Prostate gland (tissue), 2 donors: ENCODE measurements at regions not wholly inside any gene's neighbourhood (a gene's known extent, or its start where the extent isn't known, plus 50 kb on each side); places are given as distances from the start of the nearest gene placed in this dataset.

Experiments
- DNase-seq: peaks from one replicate; pipeline ENCODE4 v3.0.0-alpha.2; 2019; ENCODE audit warnings: low spot score
- H3K27ac ChIP-seq, 2 donors: fragments of 200-600 bp; sonication (generic); 2 replicates each; pipeline ENCODE4 v1.5.1; 2017 to 2019
- H3K27me3 ChIP-seq: fragments of 200-600 bp; sonication (generic); replicated peaks from 2 replicates; pipeline ENCODE4 v1.5.1; 2019; ENCODE audit not compliant: insufficient read depth
- H3K36me3 ChIP-seq, 2 donors: fragments of 200-600 bp; sonication (generic); 1 replicate in 1 of 2; 2 replicates in 1 of 2; pipeline versions ENCODE4 v1.5.1 to v1.8.1; 2017 to 2019
- H3K4me1 ChIP-seq: fragments of 200-600 bp; sonication (generic); replicated peaks from 2 replicates; pipeline ENCODE4 v1.5.1; 2019
- H3K4me3 ChIP-seq, 2 donors: fragments of 200-600 bp; sonication (generic); 2 replicates each; pipeline ENCODE4 v1.5.1; 2017 to 2019
- H3K9me3 ChIP-seq: fragments of 200-600 bp; sonication (generic); 2 replicates; pipeline ENCODE4 v1.5.1; 2017
- CTCF ChIP-seq, 4 experiments: fragments of 200-600 bp in 2 of 4; fragments of 450-650 bp in 2 of 4; sonication (generic) in 2 of 4; IDR thresholded peaks; 1 replicate in 3 of 4; 2 replicates in 1 of 4; pipeline ENCODE4 v1.5.1; 2016 to 2019; ENCODE audit warnings: antibody characterized with exemption in 4 of 4, mild to moderate bottlenecking in 2 of 4, moderate library complexity in 2 of 4
- POLR2A ChIP-seq: fragments of 450-650 bp; IDR thresholded peaks from one replicate; pipeline ENCODE4 v1.6.1; 2016; ENCODE audit warnings: antibody characterized with exemption, mild to moderate bottlenecking
- POLR2AphosphoS5 ChIP-seq: sonication (generic); formaldehyde crosslinking; IDR thresholded peaks from one replicate; pipeline ENCODE4 v1.6.1; 2017; ENCODE audit warnings: antibody characterized with exemption
- WGBS: methylation state at CpG from one replicate; pipeline ENCODE4 v1.1.5; 2018; 5-methylcytosine and 5-hydroxymethylcytosine counted together
- intact Hi-C: fragments of 100-400 bp; cut with DNase I; formaldehyde crosslinking; loops from one replicate; pipeline ENCODE4 v1.14.2; 2022

DNA sequence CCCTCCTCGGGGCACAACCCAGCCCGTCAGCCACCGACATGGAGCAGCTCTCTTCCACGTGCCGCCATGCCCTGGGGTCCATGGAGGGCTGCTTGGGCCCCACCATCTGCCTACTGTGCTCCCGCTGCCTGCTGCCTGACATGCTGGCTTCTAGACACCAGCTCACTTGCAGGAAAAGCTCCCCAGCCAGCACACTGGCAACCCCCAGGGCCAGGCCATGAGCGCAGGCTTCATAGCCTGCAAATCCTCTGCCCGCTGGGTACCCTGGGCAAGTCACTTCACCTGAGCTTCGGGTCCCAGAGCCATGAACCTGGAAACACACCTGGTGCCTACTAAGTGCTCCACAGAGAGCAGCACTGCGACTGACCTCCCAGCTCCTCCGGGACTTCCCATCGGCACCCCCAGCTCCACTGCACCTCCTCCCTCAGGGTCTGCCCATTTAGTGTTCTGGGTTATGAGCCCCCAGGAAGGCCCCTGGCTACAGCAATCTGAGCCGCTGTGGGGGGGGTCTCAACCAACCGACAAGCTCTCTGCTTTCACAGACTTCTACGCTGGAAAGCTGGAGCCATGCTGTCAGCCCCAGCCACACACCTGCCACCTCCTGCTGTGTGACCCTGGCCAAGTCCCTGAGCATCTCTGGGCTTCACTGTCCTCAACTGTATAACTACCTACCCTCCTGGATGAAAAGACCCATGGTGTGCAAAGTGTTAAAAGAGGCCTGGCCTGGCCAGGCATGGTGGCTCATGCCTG lies 139.2 kb downstream of the CRYBB2 start:
- Histone ChIP-seq H3K9me3 (no peaks in the 10 kb centered on the region), H3K27ac (no peak overlapping the region), H3K4me1 (no peaks in the 10 kb centered on the region), H3K4me3 (no peak overlapping the region), H3K27me3 (no peaks in the 10 kb centered on the region), H3K36me3 (no peaks in the 10 kb centered on the region)
- 96% methylated on average over 15 of the region's 15 CpGs for WGBS
- TF ChIP-seq POLR2A, result no peak
- TF ChIP-seq POLR2AphosphoS5, result no peak
- no peak for TF ChIP-seq CTCF (IDR thresholded peaks at IDR 0.05)
- no peak for DNase-seq
- intact Hi-C loops, result no loop called here

GRCh38 chr22:25359601-25360261 lies 140.3 kb downstream of the CRYBB2 start:
- Histone ChIP-seq H3K36me3 (no peaks in the 10 kb centered on the region), H3K27me3 (no peaks in the 10 kb centered on the region), H3K4me1 (no peaks in the 10 kb centered on the region), H3K4me3 (no peak overlapping the region), H3K9me3 (no peaks in the 10 kb centered on the region), H3K27ac (no peak overlapping the region)
- DNase-seq, result no peak
- WGBS, result 96% methylated on average over 26 of the region's 26 CpGs
- intact Hi-C loops, result no loop called here
- TF ChIP-seq POLR2AphosphoS5 (no peak), CTCF (IDR thresholded peaks at IDR 0.05) (no peak), POLR2A (no peak)

DNA sequence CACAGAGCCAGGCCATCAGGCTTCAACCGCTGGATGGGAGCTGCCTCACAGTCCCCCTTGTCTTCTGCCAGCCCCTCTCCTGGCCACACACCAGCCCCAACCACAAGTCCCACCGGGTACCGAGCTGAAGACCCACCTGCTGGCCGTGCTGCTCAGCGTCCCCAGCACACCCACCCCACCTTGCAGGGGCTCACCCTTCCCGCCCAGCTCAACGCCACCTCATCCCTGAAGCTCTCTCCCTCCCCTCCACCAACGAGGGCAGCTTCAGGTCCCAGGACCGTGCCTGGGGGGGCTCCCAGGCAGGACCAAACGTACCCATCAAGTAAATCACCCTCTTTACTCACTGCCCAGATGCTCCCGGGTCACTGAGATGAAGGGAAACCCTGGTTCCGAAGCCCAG lies 141.0 kb downstream of the CRYBB2 start:
- Histone ChIP-seq H3K27me3 (no peaks in the 10 kb centered on the region), H3K27ac (no peak overlapping the region), H3K4me1 (no peaks in the 10 kb centered on the region), H3K36me3 (no peaks in the 10 kb centered on the region), H3K9me3 (no peaks in the 10 kb centered on the region), H3K4me3 (no peak overlapping the region)
- no peak for DNase-seq
- no peak for TF ChIP-seq POLR2A
- TF ChIP-seq POLR2AphosphoS5, result no peak
- no peak for TF ChIP-seq CTCF (IDR thresholded peaks at IDR 0.05)
- 91% methylated on average over 12 of the region's 12 CpGs for whole genome bisulfite sequencing
- intact Hi-C loops, result no loop called here

DNA sequence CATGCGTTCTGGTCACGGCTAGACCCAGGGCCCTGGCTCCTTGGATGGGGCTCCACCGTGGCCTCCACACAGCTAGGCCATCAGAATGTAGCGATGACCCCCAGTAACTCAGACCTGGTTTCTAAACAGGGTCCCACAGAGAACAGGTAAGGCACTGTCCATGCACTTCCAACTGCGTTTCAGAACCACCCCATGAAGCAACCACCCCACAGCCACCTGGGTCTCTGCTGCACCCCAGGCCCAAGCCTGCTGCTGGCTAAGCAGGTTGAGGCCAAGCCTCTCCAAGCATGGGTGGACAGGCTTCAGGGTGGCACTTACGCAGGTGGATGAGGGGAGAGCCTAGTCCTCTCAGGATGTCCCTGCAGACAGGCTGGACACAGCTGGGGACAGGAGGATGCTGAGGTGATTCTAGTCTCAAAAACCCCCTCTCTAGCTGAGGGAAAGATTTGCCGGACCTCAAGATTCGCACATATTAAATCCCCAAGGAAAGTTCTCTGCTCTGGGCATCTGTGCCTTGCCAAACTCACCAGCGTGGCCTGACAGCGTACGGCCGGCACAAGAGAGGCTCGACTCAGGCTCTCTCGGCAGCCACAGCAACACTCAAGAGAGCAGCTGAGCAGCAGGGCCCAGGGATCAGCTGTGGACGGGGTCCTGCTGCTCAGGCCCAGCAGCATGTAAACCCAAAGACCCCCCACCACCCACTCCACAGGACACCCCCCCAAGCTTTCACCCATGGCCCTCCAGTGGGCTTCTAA lies 141.6 kb downstream of the CRYBB2 start:
- Histone ChIP-seq H3K36me3 (no peaks in the 10 kb centered on the region), H3K27me3 (no peaks in the 10 kb centered on the region), H3K4me3 (no peak overlapping the region), H3K4me1 (no peaks in the 10 kb centered on the region), H3K27ac (no peak overlapping the region), H3K9me3 (no peaks in the 10 kb centered on the region)
- 91% methylated on average over 14 of the region's 15 CpGs for WGBS
- TF ChIP-seq CTCF (IDR thresholded peaks at IDR 0.05), result no peak
- no peak for TF ChIP-seq POLR2AphosphoS5
- TF ChIP-seq POLR2A, result no peak
- DNase-seq, result no peak
- intact Hi-C loops, result no loop called here
